ENCODE measurements at regions not wholly inside any gene's neighbourhood (a gene's known extent, or its start where the extent isn't known, plus 50 kb on each side); places are given as distances from the start of the nearest gene placed in this dataset.

DNA sequence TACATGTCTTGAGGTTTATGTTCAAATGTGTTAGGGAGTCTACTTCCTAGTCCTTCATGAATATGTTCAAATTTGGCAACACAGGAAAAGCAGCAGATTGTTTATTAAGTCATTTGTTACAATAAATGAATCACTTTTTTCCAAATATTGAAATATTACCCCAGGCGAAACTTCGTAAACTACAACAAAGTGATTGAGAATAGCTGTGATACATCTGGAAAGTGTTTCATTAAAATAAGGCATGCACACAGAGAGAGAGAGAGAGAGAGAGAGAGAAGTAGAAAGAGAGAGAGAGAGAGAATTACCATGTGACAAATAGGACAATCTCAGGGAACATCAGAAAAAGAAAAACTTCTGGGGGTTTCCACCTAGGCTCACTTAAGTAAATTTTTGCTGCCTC lies 363.1 kb upstream of the PTCHD4 start (continued):
- TF ChIP-seq, protein P1, sequence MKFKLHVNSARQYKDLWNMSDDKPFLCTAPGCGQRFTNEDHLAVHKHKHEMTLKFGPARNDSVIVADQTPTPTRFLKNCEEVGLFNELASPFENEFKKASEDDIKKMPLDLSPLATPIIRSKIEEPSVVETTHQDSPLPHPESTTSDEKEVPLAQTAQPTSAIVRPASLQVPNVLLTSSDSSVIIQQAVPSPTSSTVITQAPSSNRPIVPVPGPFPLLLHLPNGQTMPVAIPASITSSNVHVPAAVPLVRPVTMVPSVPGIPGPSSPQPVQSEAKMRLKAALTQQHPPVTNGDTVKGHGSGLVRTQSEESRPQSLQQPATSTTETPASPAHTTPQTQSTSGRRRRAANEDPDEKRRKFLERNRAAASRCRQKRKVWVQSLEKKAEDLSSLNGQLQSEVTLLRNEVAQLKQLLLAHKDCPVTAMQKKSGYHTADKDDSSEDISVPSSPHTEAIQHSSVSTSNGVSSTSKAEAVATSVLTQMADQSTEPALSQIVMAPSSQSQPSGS (IDR thresholded peaks at IDR 0.05; ENCODE audit: low read length): no peak
- no peak for TF ChIP-seq SIN3A (IDR thresholded peaks at IDR 0.05; ENCODE audit: low read depth, low read length)
- TF ChIP-seq, protein P2, sequence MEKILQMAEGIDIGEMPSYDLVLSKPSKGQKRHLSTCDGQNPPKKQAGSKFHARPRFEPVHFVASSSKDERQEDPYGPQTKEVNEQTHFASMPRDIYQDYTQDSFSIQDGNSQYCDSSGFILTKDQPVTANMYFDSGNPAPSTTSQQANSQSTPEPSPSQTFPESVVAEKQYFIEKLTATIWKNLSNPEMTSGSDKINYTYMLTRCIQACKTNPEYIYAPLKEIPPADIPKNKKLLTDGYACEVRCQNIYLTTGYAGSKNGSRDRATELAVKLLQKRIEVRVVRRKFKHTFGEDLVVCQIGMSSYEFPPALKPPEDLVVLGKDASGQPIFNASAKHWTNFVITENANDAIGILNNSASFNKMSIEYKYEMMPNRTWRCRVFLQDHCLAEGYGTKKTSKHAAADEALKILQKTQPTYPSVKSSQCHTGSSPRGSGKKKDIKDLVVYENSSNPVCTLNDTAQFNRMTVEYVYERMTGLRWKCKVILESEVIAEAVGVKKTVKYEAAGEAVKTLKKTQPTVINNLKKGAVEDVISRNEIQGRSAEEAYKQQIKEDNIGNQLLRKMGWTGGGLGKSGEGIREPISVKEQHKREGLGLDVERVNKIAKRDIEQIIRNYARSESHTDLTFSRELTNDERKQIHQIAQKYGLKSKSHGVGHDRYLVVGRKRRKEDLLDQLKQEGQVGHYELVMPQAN (conservative IDR thresholded peaks at IDR 0.05): no peak
- no peak for TF ChIP-seq SREBF1 (IDR thresholded peaks at IDR 0.05; ENCODE audit: low read length)
- TF ChIP-seq, protein P3, sequence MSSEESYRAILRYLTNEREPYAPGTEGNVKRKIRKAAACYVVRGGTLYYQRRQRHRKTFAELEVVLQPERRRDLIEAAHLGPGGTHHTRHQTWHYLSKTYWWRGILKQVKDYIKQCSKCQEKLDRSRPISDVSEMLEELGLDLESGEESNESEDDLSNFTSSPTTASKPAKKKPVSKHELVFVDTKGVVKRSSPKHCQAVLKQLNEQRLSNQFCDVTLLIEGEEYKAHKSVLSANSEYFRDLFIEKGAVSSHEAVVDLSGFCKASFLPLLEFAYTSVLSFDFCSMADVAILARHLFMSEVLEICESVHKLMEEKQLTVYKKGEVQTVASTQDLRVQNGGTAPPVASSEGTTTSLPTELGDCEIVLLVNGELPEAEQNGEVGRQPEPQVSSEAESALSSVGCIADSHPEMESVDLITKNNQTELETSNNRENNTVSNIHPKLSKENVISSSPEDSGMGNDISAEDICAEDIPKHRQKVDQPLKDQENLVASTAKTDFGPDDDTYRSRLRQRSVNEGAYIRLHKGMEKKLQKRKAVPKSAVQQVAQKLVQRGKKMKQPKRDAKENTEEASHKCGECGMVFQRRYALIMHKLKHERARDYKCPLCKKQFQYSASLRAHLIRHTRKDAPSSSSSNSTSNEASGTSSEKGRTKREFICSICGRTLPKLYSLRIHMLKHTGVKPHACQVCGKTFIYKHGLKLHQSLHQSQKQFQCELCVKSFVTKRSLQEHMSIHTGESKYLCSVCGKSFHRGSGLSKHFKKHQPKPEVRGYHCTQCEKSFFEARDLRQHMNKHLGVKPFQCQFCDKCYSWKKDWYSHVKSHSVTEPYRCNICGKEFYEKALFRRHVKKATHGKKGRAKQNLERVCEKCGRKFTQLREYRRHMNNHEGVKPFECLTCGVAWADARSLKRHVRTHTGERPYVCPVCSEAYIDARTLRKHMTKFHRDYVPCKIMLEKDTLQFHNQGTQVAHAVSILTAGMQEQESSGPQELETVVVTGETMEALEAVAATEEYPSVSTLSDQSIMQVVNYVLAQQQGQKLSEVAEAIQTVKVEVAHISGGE (CRISPR knock-in tag; IDR thresholded peaks at IDR 0.05): no peak
- TF ChIP-seq ZNF24 (IDR thresholded peaks at IDR 0.05): no peak
- TF ChIP-seq CEBPB (IDR thresholded peaks at IDR 0.05; ENCODE audit: borderline replicate concordance in 1 of 2, low read depth in 2 of 2, low read length in 2 of 2): no peak
- TF ChIP-seq RCOR1 (conservative IDR thresholded peaks at IDR 0.05; ENCODE audit: low read depth, low read length): no peak
- TF ChIP-seq ZNF217 (IDR thresholded peaks at IDR 0.05): no peak
- no peak for TF ChIP-seq HDGF (IDR thresholded peaks at IDR 0.05)
- TF ChIP-seq MYC (IDR thresholded peaks at IDR 0.05; ENCODE audit: insufficient read depth, insufficient read length, insufficient replicate concordance, low read length, severe bottlenecking): no peak

Data from GM12878 (cell line).